HG03565 (cell line): ENCODE measurements at regions not wholly inside any gene's neighbourhood (a gene's known extent, or its start where the extent isn't known, plus 50 kb on each side); places are given as distances from the start of the nearest gene placed in this dataset.

Experiments used
- ATAC-seq: cut with Tn5 transposase; IDR thresholded peaks from one replicate; pipeline ENCODE4 v1.9.1; 2021; ENCODE audit warnings: mild to moderate bottlenecking, moderate library complexity; ENCODE audit not compliant: unreplicated experiment

- no peak for ATAC-seq
Observed at GRCh38 chr1:72848997-72849396, 566.7 kb upstream of the NEGR1 start.

DNA sequence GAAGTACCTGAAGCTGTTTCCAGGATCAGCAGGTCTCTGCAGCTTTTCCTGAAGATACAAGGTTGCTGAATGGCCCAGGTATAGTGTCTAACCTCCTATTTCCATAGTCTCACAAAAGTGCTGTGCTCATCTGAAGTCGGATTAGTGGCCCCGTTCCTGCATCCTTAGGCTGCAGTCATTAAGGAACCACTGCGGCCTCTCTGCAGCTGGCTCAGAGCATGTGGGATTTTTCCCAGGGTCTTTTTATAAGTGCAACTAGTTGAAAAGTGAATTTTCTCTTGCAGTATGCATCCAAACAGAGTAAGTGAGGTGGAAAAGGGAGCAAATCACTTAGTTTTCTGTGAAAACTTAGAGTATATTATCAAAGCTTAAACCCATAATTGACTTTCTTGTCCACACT lies 565.3 kb upstream of the NEGR1 start:
- ATAC-seq, result no peak

DNA sequence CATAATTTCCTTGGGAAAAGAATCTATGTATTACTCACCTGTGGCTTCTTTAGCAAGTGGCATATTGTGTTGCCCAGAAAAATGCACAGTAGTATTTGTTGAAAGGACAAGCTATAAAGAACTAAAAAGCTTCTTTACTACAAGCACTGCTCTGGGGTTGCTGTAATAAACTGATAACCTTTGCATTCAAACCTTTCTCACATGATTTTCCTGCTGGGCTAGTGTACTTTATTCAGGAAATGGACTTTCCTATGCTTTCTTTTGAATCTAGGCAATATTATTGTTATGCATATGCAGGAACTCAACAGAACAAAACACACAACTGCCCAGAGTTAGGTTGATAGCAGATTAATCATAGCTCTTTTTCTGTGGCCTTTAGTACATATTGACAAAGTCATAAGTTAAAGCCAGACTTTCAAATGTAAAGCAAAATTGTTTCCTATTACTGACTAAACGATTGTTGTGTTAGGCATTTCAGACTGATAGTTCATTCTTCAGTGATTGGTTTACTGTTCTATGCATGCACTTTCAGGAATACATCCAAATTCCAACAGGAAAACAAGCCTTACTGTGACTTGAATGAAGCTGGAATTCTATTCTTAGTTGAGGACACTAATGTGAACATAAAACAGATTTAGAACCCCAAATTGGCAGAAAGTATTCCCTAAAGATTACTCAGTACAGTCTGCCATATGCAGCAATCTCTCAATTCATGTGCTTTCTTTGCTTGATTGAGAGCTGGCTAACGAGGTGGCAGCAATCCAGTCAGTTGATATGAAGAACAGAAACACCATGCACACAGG lies 564.3 kb upstream of the NEGR1 start:
- no peak for ATAC-seq

DNA sequence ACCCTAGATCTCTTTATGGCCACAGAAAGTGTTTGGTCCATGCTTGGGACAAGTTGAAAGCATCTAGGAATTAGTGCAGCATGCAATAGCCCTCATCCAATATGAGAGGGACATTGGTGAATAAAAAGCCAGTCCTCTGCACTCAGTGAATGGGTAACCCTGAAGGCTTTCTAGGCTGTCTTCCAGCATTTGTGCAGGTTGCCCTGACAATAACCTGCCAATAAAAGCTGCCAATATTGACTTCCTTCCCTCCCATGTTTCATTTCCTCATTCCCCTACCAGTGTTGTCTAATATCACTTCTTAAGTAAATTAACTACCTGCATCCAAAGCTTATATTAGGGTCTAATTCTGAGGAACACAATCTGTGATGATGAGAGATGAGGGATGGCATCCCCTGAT lies 563.6 kb upstream of the NEGR1 start:
- no peak for ATAC-seq

- ATAC-seq, result no peak
Observed at GRCh38 chr1:72845381-72845780, 563.0 kb upstream of the NEGR1 start.

DNA sequence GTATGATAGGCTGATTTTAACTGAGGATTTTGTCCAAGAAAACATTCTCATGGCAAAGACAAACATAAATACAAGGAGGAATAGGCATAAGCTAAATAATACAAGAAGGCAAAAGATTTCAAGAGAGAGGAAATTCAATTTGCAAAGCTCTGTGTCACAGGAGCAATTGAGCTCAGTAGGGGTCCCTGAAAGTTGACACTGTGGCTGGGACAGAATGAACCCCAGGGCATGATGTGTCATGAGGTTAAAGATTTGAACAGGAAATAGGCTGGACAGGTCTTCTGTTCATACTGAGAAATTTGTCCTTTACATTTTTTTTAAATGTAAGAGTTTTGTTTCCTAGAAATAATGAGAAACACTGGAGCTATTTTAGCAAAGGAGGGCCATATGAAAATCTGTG lies 555.4 kb upstream of the NEGR1 start:
- no peak for ATAC-seq

GRCh38 chr1:72830606-72831390 lies 548.5 kb upstream of the NEGR1 start:
- no peak for ATAC-seq

DNA sequence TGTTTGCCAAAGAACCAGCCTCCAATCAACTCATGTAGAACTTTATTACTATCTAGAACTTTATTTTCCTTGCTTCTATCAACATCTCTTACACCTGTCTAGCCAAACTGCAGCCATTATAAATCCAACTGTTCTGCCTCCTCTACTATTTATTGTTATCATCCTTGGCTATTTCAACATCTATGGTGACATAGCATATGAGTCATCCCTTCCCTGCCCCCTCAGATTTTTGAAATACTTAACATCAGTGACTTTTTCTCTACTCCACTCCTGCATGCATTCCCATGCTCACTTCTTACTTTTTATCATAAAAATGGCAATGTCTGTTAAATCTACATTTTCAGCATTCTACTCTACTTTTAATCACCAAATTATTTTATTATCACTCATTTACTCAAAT lies 544.9 kb upstream of the NEGR1 start:
- no peak for ATAC-seq

DNA sequence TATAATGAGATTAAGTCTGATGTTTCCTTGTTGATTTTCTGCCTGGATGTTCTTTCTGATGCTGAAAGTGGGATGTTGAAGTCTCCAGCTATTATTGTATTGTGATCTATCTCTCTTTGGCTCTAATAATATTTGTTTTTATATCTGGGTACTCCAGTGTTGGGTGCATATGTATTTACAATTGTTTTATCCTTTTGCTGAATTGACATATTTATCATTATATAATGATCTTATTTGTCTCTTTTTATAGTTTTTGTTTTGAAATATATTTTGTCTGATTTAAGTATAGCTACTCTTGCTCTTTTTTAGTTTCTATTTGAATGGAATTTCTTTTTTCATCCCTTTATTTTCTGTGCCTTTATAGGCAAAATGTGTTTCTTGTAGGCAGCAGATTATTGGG lies 522.2 kb upstream of the NEGR1 start:
- no peak for ATAC-seq

DNA sequence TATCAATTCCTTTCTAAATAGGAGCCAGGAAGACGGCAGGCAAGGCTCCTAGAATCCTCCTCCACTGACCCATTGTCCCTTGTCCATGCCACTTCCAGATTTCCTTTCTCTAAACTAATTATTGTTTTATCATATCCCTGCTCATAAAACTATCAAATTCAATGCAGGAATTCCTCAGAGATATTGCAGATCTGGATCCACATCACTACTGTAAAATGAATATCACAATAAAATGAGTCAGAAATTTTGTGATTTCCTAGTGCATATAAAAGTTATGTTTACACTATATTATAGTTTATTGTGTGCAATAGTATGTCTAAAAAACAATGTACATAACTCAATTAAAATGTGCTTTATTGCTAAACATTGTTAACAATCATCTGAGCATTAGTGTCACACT lies 498.7 kb upstream of the NEGR1 start:
- ATAC-seq, result no peak

DNA sequence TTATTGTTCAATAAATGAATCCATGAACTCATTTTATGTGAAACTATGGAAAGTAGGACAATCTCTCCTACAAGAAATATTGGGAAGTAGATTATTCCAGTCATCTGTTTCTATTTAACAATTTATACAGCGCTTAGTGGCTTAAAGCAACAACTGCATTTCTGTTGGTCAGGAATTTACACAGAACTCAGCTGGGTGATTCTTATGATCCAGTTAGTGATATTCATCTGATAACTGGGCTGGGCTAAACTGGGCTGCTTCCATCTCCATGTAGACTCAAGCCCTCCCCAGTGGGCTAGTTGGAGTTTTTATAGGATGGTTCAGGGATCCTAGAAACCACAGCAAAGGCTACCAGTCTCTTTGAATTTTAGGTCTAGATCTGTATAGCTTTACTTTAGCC lies 497.9 kb upstream of the NEGR1 start:
- ATAC-seq, result no peak

GRCh38 chr1:72777918-72778317 lies 495.6 kb upstream of the NEGR1 start:
- ATAC-seq, result no peak

DNA sequence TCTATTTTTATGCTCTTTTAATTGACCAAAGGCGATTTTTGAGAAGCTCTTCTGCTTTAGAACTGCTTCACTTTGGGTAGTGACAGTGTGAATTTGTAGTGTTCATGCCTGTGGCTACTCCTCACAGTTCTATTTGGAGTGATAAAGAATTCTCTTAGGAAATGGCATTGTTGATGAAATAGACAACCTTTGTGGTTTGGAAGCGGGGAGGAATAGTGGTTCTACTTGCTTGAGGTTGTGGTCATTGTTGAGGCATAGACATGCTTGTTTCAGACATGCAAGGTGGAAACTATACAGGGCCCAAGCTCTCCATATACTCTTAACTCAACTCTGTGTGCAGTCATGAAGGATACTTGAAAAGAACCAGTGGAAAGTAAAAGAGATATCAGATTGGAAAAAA lies 481.1 kb upstream of the NEGR1 start:
- ATAC-seq, result no peak

DNA sequence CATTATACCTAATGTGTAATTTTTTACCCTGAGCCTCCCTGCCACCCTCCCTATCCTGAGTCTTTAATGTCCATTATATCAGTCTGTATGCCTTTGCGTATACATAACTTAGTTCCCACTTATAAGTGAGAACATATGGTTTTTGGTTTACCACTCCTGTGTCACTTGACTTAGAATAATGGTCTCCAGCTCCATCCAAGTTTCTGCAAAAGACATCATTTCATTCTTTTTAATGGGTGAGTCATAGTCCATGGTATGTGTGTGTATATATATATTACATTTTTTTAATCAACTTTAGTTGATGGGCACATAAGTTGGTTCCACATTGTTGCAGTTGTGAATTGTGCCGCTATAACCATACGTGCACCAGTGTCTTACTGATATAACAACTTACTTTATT lies 477.1 kb upstream of the NEGR1 start:
- ATAC-seq, result no peak

- ATAC-seq, result no peak
Observed at GRCh38 chr1:72757843-72758242, 475.5 kb upstream of the NEGR1 start.

DNA sequence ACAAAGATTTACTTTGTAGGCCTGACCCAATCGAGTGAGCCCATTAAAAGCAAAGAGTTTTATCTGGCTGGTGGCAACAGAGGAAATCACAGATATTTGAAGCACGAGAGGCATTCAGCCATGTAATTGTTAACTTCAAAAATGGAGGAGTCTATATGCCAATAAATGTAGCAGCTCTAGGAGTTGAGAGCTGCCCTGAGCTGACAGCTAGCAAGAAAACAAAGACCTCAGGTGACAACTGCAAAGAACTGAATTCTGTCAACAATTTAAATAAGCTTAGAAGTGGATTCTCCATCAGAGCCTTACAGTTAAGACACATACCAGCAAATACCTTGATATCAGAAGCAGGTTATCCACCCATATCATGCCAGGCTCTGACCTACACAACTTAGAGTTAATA lies 463.1 kb upstream of the NEGR1 start:
- no peak for ATAC-seq

- ATAC-seq, result no peak
Observed at GRCh38 chr1:72734415-72734814, 452.1 kb upstream of the NEGR1 start.

GRCh38 chr1:72724951-72725861 lies 442.9 kb upstream of the NEGR1 start:
- ATAC-seq, result no peak

DNA sequence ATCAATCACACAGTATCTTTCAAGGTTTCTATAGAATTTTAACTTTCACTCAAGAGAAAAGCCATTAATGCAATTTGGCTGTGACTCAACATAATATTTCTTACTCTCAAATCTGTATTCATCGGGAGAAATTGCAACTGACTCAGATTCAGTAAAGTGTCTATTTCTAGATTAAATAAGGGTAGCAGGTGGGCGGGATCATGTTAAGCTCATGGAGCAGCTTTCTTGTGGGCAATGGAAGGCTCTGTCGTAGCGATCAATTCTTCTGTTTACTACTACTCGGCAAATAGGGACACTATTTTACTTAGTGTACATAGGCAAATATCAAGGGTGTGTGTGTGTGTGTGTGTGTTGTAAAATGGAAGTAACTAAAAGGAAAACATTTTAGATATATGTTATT lies 423.6 kb upstream of the NEGR1 start:
- ATAC-seq, result no peak

DNA sequence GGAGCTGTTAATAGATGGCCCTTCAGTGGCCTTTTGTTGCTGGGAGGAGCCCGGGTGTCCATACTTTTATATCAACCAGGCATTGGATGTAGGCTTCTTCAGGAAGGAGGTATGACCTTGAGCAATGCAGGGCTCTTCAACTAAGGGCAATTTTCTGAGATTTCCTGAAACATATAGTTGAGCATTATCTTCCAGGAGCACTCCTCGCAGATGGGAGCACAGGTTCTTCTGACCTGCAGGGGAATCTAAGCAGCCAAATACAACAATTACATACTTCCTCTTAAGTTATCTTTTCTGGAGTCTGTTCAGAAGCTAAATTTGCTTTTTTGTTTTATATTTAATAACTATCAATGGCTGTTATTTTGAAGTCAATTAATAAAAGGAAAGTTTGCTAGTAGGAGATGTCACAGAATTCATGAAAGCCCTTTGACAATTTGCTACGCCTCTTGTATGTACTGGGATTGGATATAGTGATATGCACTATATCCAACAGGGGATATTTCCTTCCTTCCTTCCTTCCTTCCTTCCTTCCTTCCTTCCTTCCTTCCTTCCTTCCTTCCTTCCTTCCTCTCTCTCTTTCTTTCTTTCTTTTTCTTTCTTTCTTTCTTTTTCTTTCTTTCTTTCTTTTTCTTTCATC lies 422.6 kb upstream of the NEGR1 start:
- ATAC-seq, result no peak

DNA sequence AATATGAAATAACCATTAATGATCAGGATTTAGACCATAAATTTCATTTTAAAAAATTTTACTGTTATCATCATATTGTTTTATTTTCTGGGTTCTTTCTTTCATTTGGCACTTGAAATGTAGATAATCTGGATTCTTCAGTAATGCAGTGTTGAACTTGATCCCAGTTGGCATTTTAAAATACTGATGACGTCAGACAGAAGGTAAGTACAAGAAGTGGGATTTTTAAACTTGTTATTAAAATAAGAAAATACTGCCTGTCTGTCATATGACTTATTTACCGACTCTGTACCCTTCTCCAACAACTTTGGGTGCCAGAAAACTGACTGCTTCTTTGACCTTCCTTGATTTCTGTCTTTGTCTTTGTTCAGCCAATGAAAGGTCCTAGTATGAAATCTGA lies 415.1 kb upstream of the NEGR1 start:
- ATAC-seq, result no peak
